Body of pancreas (tissue), 4 donors: ENCODE measurements at regions not wholly inside any gene's neighbourhood (a gene's known extent, or its start where the extent isn't known, plus 50 kb on each side); places are given as distances from the start of the nearest gene placed in this dataset.
A peak's percentile ranks its signal among the peaks of the same experiment; 100 is the strongest.

ENCODE experiments used
- ATAC-seq: fragments of 150-250 bp; one replicate; pipeline ENCODE4 v1.9.1; 2016
- DNase-seq, 4 donors: peaks; one replicate each; pipeline ENCODE4 v3.0.0-alpha.2; 2019
- H3K27ac ChIP-seq, 4 donors: fragments of 200-600 bp; sonication (generic); 1 replicate in 3 of 4; 2 replicates in 1 of 4; pipeline versions ENCODE4 v1.5.1 to v1.6.1; 2016 to 2019; ENCODE audit warnings: mild to moderate bottlenecking in 1 of 4, mixed read lengths in 1 of 4, moderate library complexity in 1 of 4
- H3K27me3 ChIP-seq, 2 donors: fragments of 200-600 bp; sonication (generic); one replicate each; pipeline ENCODE4 v1.6.0; 2016; ENCODE audit warnings: mild to moderate bottlenecking in 1 of 2
- H3K36me3 ChIP-seq, 2 donors: fragments of 200-600 bp; sonication (generic); replicated peaks in 1 of 2; 2 replicates each; pipeline ENCODE4 v1.5.1; 2016; ENCODE audit warnings: low read depth in 2 of 2; ENCODE audit not compliant: insufficient read depth in 1 of 2
- H3K4me1 ChIP-seq: fragments of 200-600 bp; sonication (generic); one replicate; pipeline ENCODE4 v1.6.0; 2016
- H3K4me3 ChIP-seq, 2 donors: fragments of 200-600 bp; sonication (generic); 1 replicate in 1 of 2; 2 replicates in 1 of 2; pipeline ENCODE4 v1.5.1; 2016 to 2019
- H3K9me3 ChIP-seq, 3 donors: fragments of 200-600 bp; sonication (generic); 1 replicate in 2 of 3; 2 replicates in 1 of 3; pipeline ENCODE4 v1.5.1; 2016
- POLR2A ChIP-seq, 3 donors: fragments of 450-650 bp; IDR thresholded peaks; one replicate each; pipeline ENCODE4 v1.6.1; 2016; ENCODE audit warnings: antibody characterized with exemption in 3 of 3, mild to moderate bottlenecking in 2 of 3
- WGBS, 2 donors: methylation state at CpG; one replicate each; pipeline ENCODE4 v1.1.5; 2017; 5-methylcytosine and 5-hydroxymethylcytosine counted together
- intact Hi-C: fragments of 100-400 bp; cut with DNase I; formaldehyde crosslinking; loops from one replicate; pipeline ENCODE4 v1.15.1; 2023
- TF ChIP-seq, protein P1 (sequence below), 7 experiments: fragments of 450-650 bp in 4 of 7; fragments of 200-600 bp in 3 of 7; sonication (generic) in 3 of 7; IDR thresholded peaks; one replicate each; pipeline ENCODE4 v1.5.1; 2016 to 2019; ENCODE audit warnings: antibody characterized with exemption in 7 of 7

DNA sequence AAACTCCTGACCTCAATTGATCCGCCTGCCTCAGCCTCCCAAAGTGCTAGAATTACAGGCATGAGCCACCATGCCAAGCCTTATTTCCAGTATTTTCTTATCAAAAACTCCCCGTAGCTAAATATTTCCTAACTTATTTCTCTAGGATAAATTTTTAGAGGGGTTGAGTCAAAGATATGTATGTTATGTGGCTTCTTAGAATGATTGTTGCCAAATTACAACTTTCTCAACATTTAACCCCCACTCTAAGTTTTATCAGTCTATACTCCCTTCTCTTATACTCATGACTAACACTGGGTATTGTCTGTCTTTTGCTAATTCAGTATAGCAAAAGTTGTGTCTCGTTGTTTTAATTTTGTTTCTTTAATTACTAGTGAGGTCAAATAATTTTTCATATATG, 187.7 kb upstream of the LNX1 start:
- Histone ChIP-seq H3K27ac (no peak overlapping the region), H3K27me3 (no peaks in the 10 kb centered on the region), H3K4me1 (no peaks in the 10 kb centered on the region), H3K4me3 (no peak overlapping the region), H3K36me3 (no peaks in the 10 kb centered on the region), H3K9me3 (no peaks in the 10 kb centered on the region)
- ATAC-seq, result no peak
- no peak for TF ChIP-seq POLR2A (IDR thresholded peaks at IDR 0.05)
- TF ChIP-seq, protein P1, sequence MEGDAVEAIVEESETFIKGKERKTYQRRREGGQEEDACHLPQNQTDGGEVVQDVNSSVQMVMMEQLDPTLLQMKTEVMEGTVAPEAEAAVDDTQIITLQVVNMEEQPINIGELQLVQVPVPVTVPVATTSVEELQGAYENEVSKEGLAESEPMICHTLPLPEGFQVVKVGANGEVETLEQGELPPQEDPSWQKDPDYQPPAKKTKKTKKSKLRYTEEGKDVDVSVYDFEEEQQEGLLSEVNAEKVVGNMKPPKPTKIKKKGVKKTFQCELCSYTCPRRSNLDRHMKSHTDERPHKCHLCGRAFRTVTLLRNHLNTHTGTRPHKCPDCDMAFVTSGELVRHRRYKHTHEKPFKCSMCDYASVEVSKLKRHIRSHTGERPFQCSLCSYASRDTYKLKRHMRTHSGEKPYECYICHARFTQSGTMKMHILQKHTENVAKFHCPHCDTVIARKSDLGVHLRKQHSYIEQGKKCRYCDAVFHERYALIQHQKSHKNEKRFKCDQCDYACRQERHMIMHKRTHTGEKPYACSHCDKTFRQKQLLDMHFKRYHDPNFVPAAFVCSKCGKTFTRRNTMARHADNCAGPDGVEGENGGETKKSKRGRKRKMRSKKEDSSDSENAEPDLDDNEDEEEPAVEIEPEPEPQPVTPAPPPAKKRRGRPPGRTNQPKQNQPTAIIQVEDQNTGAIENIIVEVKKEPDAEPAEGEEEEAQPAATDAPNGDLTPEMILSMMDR (IDR thresholded peaks at IDR 0.05), result no peak
- WGBS, 2 donors, result 74 to 75% methylated on average over 3 of the region's 3 CpGs
- intact Hi-C loops, result no loop called here
- DNase-seq, result no peak

DNA sequence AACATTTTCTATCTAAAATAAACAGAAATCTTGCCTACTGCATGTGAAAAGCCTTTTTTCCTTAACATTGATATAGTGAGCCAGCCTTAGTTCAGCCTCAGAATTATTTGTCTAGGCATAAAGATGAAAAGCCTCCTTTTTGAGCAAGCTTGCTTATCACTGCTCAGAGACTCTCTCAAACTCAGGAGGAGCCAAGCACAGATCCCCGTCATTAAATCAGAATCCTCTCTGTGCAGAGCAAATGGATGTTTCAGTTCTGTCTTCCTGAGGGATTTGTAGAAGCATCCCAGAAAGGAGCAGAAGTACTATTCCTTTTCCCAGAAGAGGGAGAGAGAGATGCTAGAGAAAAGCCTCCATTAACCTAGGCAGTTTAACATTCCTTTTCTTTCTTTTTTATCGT, 186.9 kb upstream of the LNX1 start:
- no peaks in the 10 kb centered on the region for H3K4me1 ChIP-seq
- H3K9me3 ChIP-seq, result no peaks in the 10 kb centered on the region
- intact Hi-C loops, result no loop called here
- H3K36me3 ChIP-seq, result no peaks in the 10 kb centered on the region
- no peak for TF ChIP-seq POLR2A (IDR thresholded peaks at IDR 0.05)
- TF ChIP-seq, protein P1 (IDR thresholded peaks at IDR 0.05), result no peak
- no peaks in the 10 kb centered on the region for H3K27me3 ChIP-seq
- H3K27ac ChIP-seq, result no peak overlapping the region
- DNase-seq, result no peak
- ATAC-seq, result no peak
- H3K4me3 ChIP-seq, result no peak overlapping the region
- WGBS, 2 donors, result 60 to 66% methylated on average over 2 of the region's 2 CpGs

DNA sequence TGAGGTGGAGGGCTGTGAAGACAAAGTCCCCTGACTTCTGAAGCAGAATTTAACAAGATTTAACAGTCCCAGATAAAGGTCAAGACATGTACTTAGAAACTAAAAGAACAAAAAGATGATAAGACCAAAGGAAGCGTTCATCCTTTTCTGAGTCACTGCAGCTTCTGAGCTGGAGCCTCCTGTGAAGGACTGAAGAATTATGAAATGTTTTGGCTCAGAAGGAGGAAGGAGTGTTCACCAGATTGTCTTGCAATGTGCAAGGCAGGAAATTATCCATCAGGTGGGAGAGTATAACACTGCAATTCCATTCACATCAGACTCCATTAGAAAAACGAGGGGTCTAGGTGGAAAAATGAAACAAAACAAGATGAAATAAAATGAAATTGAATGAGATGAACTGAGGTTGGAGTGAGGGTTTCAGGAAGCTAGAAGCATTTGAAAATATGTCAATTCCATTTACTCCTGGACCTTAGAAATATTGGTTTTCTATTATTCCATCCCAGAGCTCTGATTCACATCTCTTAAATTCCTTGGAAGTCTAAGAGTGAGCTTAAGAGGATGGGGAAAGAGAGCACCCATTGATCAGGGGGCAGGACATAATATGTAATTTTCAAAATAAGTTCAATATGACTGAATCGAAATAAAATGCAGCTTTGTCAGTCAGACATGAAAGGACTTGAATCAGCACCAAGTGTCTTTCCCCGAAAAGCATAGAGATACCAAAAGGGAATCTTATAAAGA, 186.1 kb upstream of the LNX1 start:
- ATAC-seq, result no peak
- no peak for TF ChIP-seq POLR2A (IDR thresholded peaks at IDR 0.05)
- TF ChIP-seq, protein P1 (IDR thresholded peaks at IDR 0.05), result no peak
- H3K4me1 ChIP-seq, result no peaks in the 10 kb centered on the region
- H3K27me3 ChIP-seq, result no peaks in the 10 kb centered on the region
- intact Hi-C loops, result no loop called here
- no peak overlapping the region for H3K27ac ChIP-seq
- H3K9me3 ChIP-seq, result no peaks in the 10 kb centered on the region
- H3K36me3 ChIP-seq, result no peaks in the 10 kb centered on the region
- 55 to 61% methylated on average over 4 of the region's 4 CpGs for WGBS, 2 donors
- peak in 1 of 4 donors; percentile 6 for DNase-seq
- H3K4me3 ChIP-seq, result no peak overlapping the region

DNA sequence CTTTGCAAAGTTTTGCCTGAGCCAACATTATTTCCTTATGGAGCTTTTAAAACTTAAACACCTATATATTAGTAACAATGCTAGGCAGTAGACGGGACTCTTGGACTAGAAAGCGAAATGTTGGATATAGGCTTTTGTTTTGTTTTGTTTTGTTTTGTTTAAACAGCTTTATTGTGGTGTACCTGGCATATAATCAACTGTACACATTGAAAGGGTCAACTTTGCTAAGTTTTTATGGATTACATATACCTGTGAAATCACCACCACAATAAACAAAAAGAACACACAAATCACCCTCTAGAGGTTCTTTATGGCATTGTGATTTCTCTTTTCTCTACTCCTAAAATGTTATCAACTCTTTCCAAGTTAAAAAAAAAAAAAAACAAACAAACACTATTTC, 184.9 kb upstream of the LNX1 start:
- no peak overlapping the region for H3K27ac ChIP-seq
- no peak overlapping the region for H3K4me3 ChIP-seq
- ATAC-seq, result no peak
- no peaks in the 10 kb centered on the region for H3K36me3 ChIP-seq
- intact Hi-C loops, result no loop called here
- H3K9me3 ChIP-seq, result no peaks in the 10 kb centered on the region
- no peak for DNase-seq
- no peaks in the 10 kb centered on the region for H3K4me1 ChIP-seq
- no peak for TF ChIP-seq POLR2A (IDR thresholded peaks at IDR 0.05)
- TF ChIP-seq, protein P1 (IDR thresholded peaks at IDR 0.05), result no peak
- no peaks in the 10 kb centered on the region for H3K27me3 ChIP-seq
- WGBS, 2 donors, result 92 to 96% methylated on average over 2 of the region's 2 CpGs

DNA sequence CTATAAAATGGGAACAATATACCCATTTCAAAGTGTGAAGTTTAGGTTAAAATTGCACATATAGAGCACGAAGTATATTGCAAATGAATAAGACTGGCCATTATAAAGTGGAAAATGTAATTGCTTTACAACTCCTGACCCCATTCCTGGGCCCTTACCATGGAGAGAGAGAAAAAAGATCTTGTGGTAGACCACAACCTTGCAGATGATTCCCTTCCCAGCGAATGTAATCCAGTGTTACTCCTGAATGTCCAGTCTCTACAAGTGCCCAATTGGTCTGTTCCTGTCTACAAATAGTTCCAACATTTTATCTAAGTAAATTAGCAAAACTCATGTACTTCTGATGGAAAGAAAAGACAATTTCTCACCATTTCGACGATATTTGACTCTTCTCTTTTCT, 184.1 kb upstream of the LNX1 start:
- no peak for ATAC-seq
- no peaks in the 10 kb centered on the region for H3K4me1 ChIP-seq
- no peaks in the 10 kb centered on the region for H3K27me3 ChIP-seq
- TF ChIP-seq, protein P1 (IDR thresholded peaks at IDR 0.05), result no peak
- no peak for TF ChIP-seq POLR2A (IDR thresholded peaks at IDR 0.05)
- H3K9me3 ChIP-seq, result no peaks in the 10 kb centered on the region
- H3K36me3 ChIP-seq, result no peaks in the 10 kb centered on the region
- intact Hi-C loops, result no loop called here
- no peak overlapping the region for H3K4me3 ChIP-seq
- WGBS, 2 donors, result 83 to 89% methylated on average over 4 of the region's 4 CpGs
- H3K27ac ChIP-seq, result no peak overlapping the region
- DNase-seq, result no peak
